VCaP (cell line): ENCODE measurements at regions not wholly inside any gene's neighbourhood (a gene's known extent, or its start where the extent isn't known, plus 50 kb on each side); places are given as distances from the start of the nearest gene placed in this dataset.
"Not testable (repeated sequence)": the region's sequence is repeated elsewhere in the genome, so short reads cannot be mapped to it uniquely, and the experiment has no call there.

Source experiments
- H3K27ac ChIP-seq: fragments of 450-650 bp; 2 replicates; pipeline ENCODE4 v1.5.1; 2017
- CTCF ChIP-seq: fragments of 450-650 bp; conservative IDR thresholded peaks from 2 replicates; pipeline ENCODE4 v1.5.1; 2017; ENCODE audit warnings: mild to moderate bottlenecking, moderate library complexity

DNA sequence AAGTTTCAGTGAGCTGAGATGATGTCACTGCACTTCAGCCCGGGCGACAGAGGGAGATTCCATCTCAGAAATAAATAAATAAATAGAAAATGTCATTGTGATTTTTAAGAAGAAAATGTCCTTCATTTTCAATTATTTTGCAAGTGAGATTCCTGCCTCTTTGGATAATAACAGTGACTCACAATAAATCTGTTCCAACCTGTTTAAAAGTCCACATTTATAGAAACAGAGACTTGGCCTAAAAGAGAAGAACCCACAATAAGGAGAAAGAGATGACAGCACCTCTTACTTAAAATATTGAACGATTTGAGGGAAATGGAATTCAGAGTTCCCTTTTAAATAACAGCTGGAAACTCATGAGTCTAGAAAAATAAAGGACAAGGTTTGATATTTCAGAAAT is 373.4 kb upstream of the NOX3 start:
- TF ChIP-seq CTCF, result no peak
- H3K27ac ChIP-seq, result no peak overlapping the region

- TF ChIP-seq CTCF, result no peak
- no peak overlapping the region for H3K27ac ChIP-seq
Measured at GRCh38 chr6:155818698-155819097, 363.1 kb upstream of the NOX3 start.

- H3K27ac ChIP-seq, result no peak overlapping the region
- no peak for TF ChIP-seq CTCF
Measured at GRCh38 chr6:155813548-155813947, 357.9 kb upstream of the NOX3 start.

DNA sequence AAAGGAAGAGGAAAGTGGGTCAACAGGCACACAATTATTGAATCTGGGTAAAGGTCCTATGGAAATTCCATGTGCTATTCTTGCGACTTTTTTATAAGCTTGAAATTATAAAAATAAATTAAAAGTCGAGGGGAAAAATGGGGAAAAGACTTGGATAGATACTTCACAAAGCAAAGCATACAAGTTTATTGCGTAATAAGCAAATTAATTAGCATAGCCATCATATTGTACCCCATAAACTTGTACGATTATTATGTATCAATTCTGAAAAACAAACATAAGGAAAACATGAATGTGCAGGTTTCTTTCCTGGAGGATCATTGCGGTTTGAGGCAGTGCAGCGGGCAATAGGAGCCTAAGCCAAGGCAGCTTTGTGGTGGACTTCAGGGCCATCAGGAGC is 351.6 kb upstream of the NOX3 start:
- no peak overlapping the region for H3K27ac ChIP-seq
- TF ChIP-seq CTCF, result no peak

GRCh38 chr6:155801046-155801445 is 345.4 kb upstream of the NOX3 start:
- TF ChIP-seq CTCF, result no peak
- no peak overlapping the region for H3K27ac ChIP-seq

DNA sequence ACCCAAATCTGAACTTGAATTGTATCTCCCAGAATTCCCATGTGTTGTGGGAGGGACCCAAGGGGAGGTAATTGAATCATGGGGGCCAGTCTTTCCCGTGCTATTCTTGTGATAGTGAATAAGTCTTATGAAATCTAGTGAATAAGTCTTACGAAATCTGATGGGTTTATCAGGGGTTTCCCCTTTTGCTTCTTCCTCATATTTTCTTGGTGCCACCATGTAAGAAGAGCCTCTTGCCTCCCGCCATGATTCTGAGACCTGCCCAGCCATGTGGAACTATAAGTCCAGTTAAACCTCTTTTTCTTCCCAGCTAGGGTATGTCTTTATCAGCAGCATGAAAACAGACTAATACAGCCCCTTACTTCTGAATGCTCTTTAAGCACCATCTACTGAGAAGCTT is 343.2 kb upstream of the NOX3 start:
- not testable (repeated sequence) for H3K27ac ChIP-seq

- TF ChIP-seq CTCF, result no peak
- H3K27ac ChIP-seq, result no peak overlapping the region
Measured at GRCh38 chr6:155795173-155795796, 339.6 kb upstream of the NOX3 start.

DNA sequence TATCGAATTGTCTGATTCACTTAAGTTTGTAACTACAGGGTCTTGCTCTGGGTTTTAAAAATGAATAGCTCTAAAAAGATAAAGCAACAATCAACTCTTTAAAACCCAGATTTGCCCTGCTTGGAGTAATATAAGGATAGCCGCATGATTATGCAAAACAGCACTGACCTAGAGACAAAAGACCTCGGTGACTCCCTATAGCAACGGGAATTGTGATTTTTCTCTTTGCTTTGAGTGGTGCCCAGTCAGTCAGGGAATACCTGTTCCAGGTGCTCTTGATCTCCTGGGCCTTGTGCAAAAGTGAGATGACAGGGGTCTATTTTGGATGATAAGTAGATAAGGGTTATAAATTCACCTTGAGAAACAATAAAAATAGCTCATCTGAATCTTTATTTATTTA is 336.3 kb upstream of the NOX3 start:
- no peak for TF ChIP-seq CTCF
- H3K27ac ChIP-seq, result no peak overlapping the region
